ENCODE measurements at regions not wholly inside any gene's neighbourhood (a gene's known extent, or its start where the extent isn't known, plus 50 kb on each side); places are given as distances from the start of the nearest gene placed in this dataset.

DNA sequence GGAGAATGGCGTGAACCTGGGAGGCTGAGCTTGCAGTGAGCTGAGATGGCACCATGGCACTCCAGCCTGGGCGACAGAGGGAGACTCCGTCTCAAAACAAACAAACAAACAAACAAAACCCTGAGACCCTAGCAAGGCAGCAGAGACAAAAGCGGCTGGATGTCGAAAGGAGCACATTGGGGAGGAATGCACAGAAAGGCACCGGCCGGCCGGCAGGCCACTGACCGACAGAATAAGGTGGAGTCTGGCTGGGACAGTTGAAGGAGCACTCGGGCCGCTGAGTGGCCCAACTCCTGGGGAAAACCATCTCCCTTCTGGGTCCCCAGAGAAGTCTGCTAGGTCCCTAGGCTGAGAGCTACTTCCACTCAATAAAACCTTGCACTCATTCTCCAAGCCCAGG, 256.2 kb downstream of the KIF21A start:
- TF ChIP-seq, protein P1, sequence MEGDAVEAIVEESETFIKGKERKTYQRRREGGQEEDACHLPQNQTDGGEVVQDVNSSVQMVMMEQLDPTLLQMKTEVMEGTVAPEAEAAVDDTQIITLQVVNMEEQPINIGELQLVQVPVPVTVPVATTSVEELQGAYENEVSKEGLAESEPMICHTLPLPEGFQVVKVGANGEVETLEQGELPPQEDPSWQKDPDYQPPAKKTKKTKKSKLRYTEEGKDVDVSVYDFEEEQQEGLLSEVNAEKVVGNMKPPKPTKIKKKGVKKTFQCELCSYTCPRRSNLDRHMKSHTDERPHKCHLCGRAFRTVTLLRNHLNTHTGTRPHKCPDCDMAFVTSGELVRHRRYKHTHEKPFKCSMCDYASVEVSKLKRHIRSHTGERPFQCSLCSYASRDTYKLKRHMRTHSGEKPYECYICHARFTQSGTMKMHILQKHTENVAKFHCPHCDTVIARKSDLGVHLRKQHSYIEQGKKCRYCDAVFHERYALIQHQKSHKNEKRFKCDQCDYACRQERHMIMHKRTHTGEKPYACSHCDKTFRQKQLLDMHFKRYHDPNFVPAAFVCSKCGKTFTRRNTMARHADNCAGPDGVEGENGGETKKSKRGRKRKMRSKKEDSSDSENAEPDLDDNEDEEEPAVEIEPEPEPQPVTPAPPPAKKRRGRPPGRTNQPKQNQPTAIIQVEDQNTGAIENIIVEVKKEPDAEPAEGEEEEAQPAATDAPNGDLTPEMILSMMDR (IDR thresholded peaks at IDR 0.05; ENCODE audit: poor library complexity, severe bottlenecking) = no peak
- TF ChIP-seq EZH2 (IDR thresholded peaks at IDR 0.05; ENCODE audit: borderline replicate concordance, insufficient read depth, low read length, poor library complexity, severe bottlenecking) (no peak), SMC3 (conservative IDR thresholded peaks at IDR 0.05; ENCODE audit: poor library complexity) (no peak), TAF1 (IDR thresholded peaks at IDR 0.05; ENCODE audit: low read depth) (no peak)
